Neural progenitor cell (in vitro differentiated cells): ENCODE measurements at regions not wholly inside any gene's neighbourhood (a gene's known extent, or its start where the extent isn't known, plus 50 kb on each side); places are given as distances from the start of the nearest gene placed in this dataset.
A peak's percentile ranks its signal among the peaks of the same experiment; 100 is the strongest.

Experiments used
- DNase-seq: peaks from one replicate; pipeline ENCODE4 v3.0.0-alpha.2; 2016; ENCODE audit warnings: low spot score
- H2AFZ ChIP-seq: fragments of 200-600 bp; sonication (generic); replicated peaks from 2 replicates; pipeline ENCODE4 v1.6.1; 2016; ENCODE audit warnings: antibody characterized with exemption
- H3F3A ChIP-seq: fragments of 200-600 bp; sonication (generic); 2 replicates; pipeline ENCODE4 v1.6.1; 2016; ENCODE audit warnings: antibody characterized with exemption, low read depth
- H3K27ac ChIP-seq: fragments of 200-600 bp; sonication (generic); 2 replicates; pipeline ENCODE4 v1.5.1; 2016; ENCODE audit warnings: mild to moderate bottlenecking
- H3K27me3 ChIP-seq: fragments of 200-600 bp; sonication (generic); 2 replicates; pipeline ENCODE4 v1.6.1; 2016; ENCODE audit warnings: mild to moderate bottlenecking, moderate library complexity
- H3K36me3 ChIP-seq: fragments of 200-600 bp; sonication (generic); 2 replicates; pipeline ENCODE4 v1.5.1; 2016
- H3K4me1 ChIP-seq: fragments of 200-600 bp; sonication (generic); 2 replicates; pipeline ENCODE4 v1.6.1; 2016; ENCODE audit warnings: mixed run types
- H3K4me2 ChIP-seq: fragments of 200-600 bp; sonication (generic); 2 replicates; pipeline ENCODE4 v1.6.1; 2016
- H3K4me3 ChIP-seq: fragments of 200-600 bp; sonication (generic); 2 replicates; pipeline ENCODE4 v1.5.1; 2016
- H3K79me2 ChIP-seq: fragments of 200-600 bp; sonication (generic); 2 replicates; pipeline ENCODE4 v1.6.1; 2016; ENCODE audit warnings: low read depth
- H3K9ac ChIP-seq: fragments of 200-600 bp; sonication (generic); 2 replicates; pipeline ENCODE4 v1.6.1; 2016
- H3K9me3 ChIP-seq: fragments of 200-600 bp; sonication (generic); 2 replicates; pipeline ENCODE4 v1.5.1; 2016; ENCODE audit warnings: low read depth
- H4K20me1 ChIP-seq: fragments of 200-600 bp; sonication (generic); 2 replicates; pipeline ENCODE4 v1.6.1; 2016; ENCODE audit warnings: low read depth
- H3K27ac Mint-ChIP-seq: 3 replicates; pipeline ENCODE4 v1.8.0; 2021; ENCODE audit warnings: mixed read lengths
- H3K27me3 Mint-ChIP-seq: 2 replicates; pipeline ENCODE4 v1.8.0; 2022; ENCODE audit warnings: low read depth, mild to moderate bottlenecking, inconsistent platforms, moderate library complexity, mixed read lengths; ENCODE audit not compliant: insufficient read depth
- H3K36me3 Mint-ChIP-seq: 3 replicates; pipeline ENCODE4 v1.8.0; 2021; ENCODE audit warnings: mixed read lengths
- H3K4me1 Mint-ChIP-seq: 3 replicates; pipeline ENCODE4 v1.8.0; 2021; ENCODE audit warnings: mixed read lengths
- H3K4me3 Mint-ChIP-seq: 3 replicates; pipeline ENCODE4 v1.8.0; 2021; ENCODE audit warnings: mild to moderate bottlenecking, moderate library complexity, mixed read lengths
- H3K9me3 Mint-ChIP-seq: 3 replicates; pipeline ENCODE4 v1.8.0; 2020; ENCODE audit warnings: mixed read lengths
- CTCF ChIP-seq: fragments of 200-600 bp; sonication (generic); IDR thresholded peaks from 2 replicates; pipeline ENCODE4 v1.5.1; 2017; ENCODE audit warnings: antibody characterized with exemption, mild to moderate bottlenecking
- EZH2 ChIP-seq: fragments of 200-600 bp; sonication (generic); IDR thresholded peaks from 2 replicates; pipeline ENCODE4 v1.6.1; 2017; ENCODE audit warnings: antibody characterized with exemption, mild to moderate bottlenecking, moderate library complexity
- EZH2phosphoT487 ChIP-seq: fragments of 200-600 bp; sonication (generic); IDR thresholded peaks from 2 replicates; pipeline ENCODE4 v1.6.1; 2017; ENCODE audit warnings: antibody characterized with exemption

GRCh38 chr10:108709927-108710722 lies 1213.2 kb downstream of the XPNPEP1 start:
- H3K9me3 ChIP-seq, result peaks cover 4% of the 10 kb centered on the region
- H2AFZ ChIP-seq, result no peak overlapping the region
- TF ChIP-seq EZH2 (no peak), EZH2phosphoT487 (no peak), CTCF (no peak)

GRCh38 chr10:108708363-108708762 lies 1214.9 kb downstream of the XPNPEP1 start:
- peaks cover 4% of the 10 kb centered on the region for H3K9me3 ChIP-seq
- H3K36me3 ChIP-seq, result no peaks in the 10 kb centered on the region
- no peaks in the 10 kb centered on the region for H3K4me1 ChIP-seq
- H3K79me2 ChIP-seq, result no peaks in the 10 kb centered on the region
- no peaks in the 10 kb centered on the region for H3K27me3 Mint-ChIP-seq
- H3K27ac Mint-ChIP-seq, result peak overlapping the region; percentile 90
- peaks cover 11% of the 10 kb centered on the region for H3K4me1 Mint-ChIP-seq
- H3K27me3 ChIP-seq, result no peaks in the 10 kb centered on the region
- peak overlapping the region; percentile 46 for H3K4me3 Mint-ChIP-seq
- TF ChIP-seq EZH2phosphoT487 (no peak), EZH2 (no peak), CTCF (no peak)
- no peaks in the 10 kb centered on the region for H4K20me1 ChIP-seq
- H3K9me3 Mint-ChIP-seq, result peaks cover 6% of the 10 kb centered on the region
- no peak overlapping the region for H2AFZ ChIP-seq
- no peak overlapping the region for H3K4me2 ChIP-seq
- no peaks in the 10 kb centered on the region for H3K36me3 Mint-ChIP-seq
- no peak for DNase-seq
- H3K27ac ChIP-seq, result no peak overlapping the region
- H3K4me3 ChIP-seq, result no peak overlapping the region
- H3K9ac ChIP-seq, result no peak overlapping the region
- H3F3A ChIP-seq, result no peaks in the 10 kb centered on the region

More at GRCh38 chr10:108709927-108710722, 1213.2 kb downstream of the XPNPEP1 start:
- H3K27ac ChIP-seq, result no peak overlapping the region
- H3K4me2 ChIP-seq, result no peak overlapping the region
- H3K9ac ChIP-seq, result no peak overlapping the region
- no peak overlapping the region for H3K4me3 ChIP-seq
- H3K27me3 ChIP-seq, result no peaks in the 10 kb centered on the region
- H3K4me1 Mint-ChIP-seq, result peaks cover 11% of the 10 kb centered on the region
- no peak for DNase-seq
- H4K20me1 ChIP-seq, result no peaks in the 10 kb centered on the region
- H3K27me3 Mint-ChIP-seq, result no peaks in the 10 kb centered on the region
- peaks cover 18% of the 10 kb centered on the region for H3K9me3 Mint-ChIP-seq
- no peak overlapping the region for H3K27ac Mint-ChIP-seq
- no peaks in the 10 kb centered on the region for H3F3A ChIP-seq
- no peaks in the 10 kb centered on the region for H3K4me1 ChIP-seq
- no peaks in the 10 kb centered on the region for H3K36me3 Mint-ChIP-seq
- no peaks in the 10 kb centered on the region for H3K79me2 ChIP-seq
- no peak overlapping the region for H3K4me3 Mint-ChIP-seq
- H3K36me3 ChIP-seq, result no peaks in the 10 kb centered on the region

- DNase-seq, result no peak
- peaks cover 2% of the 10 kb centered on the region for H3K9me3 Mint-ChIP-seq
- H3K4me3 Mint-ChIP-seq, result no peak overlapping the region
- TF ChIP-seq CTCF, result no peak
- TF ChIP-seq EZH2phosphoT487, result no peak
- no peak for TF ChIP-seq EZH2
- Histone ChIP-seq H3K9ac (no peak overlapping the region), H4K20me1 (no peaks in the 10 kb centered on the region), H3K4me1 (no peaks in the 10 kb centered on the region), H3K9me3 (no peaks in the 10 kb centered on the region), H3K4me2 (no peak overlapping the region), H3K27me3 (no peaks in the 10 kb centered on the region), H3K27ac (no peak overlapping the region), H3K36me3 (no peaks in the 10 kb centered on the region), H3F3A (no peaks in the 10 kb centered on the region), H2AFZ (no peak overlapping the region), H3K4me3 (no peak overlapping the region), H3K79me2 (no peaks in the 10 kb centered on the region)
- H3K4me1 Mint-ChIP-seq, result peaks cover 7% of the 10 kb centered on the region
- no peaks in the 10 kb centered on the region for H3K36me3 Mint-ChIP-seq
- no peak overlapping the region for H3K27ac Mint-ChIP-seq
- no peaks in the 10 kb centered on the region for H3K27me3 Mint-ChIP-seq
Measured at GRCh38 chr10:108696792-108697477, 1226.4 kb downstream of the XPNPEP1 start.
